Pulmonary artery endothelial cell (primary cell): ENCODE measurements at regions not wholly inside any gene's neighbourhood (a gene's known extent, or its start where the extent isn't known, plus 50 kb on each side); places are given as distances from the start of the nearest gene placed in this dataset.
"Not testable (repeated sequence)": the region's sequence is repeated elsewhere in the genome, so short reads cannot be mapped to it uniquely, and the experiment has no call there.

Source experiments
- DNase-seq: peaks from one replicate; pipeline ENCODE4 v3.0.0-alpha.2; 2011; ENCODE audit warnings: low read depth, low spot score

DNA sequence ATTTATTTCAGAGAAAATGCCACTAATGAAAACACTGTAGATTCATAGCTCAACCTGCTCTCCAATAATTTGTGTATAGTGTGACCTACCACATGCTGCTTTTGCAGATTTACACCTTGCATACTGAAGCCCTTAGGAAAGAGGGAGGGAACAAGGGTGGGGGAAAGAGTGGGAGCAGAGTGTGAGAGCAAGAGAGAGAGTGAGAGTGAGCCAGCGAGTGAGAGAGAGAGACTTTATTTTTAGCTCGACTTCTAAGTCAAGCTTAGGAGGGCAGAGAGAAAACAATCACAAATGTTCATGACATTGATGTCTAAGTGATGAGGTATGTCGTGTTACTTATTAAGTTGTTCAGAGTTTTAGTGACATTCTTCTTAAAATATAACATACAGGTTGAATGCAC, 112.5 kb upstream of the HAND2 start:
- DNase-seq, result no peak

- no peak for DNase-seq
These were observed 105.4 kb upstream of the HAND2 start for GRCh38 chr4:173635395-173635794.

GRCh38 chr4:173626277-173626676, 96.2 kb upstream of the HAND2 start:
- DNase-seq, result no peak

DNA sequence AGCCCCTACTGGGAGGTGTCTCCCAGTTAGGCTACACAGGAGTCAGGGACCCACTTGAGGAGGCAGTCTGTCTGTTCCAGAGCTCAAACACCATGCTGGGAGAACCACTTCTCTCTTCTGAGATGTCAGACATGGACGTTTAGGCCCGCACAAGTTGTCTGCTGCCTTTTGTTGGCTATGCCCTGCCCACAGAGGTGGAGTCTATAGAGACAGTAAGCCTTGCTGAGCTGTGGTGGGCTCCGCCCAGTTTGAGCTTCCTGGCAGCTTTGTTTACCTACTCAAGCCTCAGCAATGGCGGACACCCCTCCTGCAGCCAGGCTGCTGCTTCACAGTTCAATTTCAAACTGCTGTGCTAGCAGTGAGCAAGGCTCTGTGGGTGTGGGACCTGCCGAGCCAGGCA, 88.6 kb upstream of the HAND2 start:
- DNase-seq, result not testable (repeated sequence)

DNA sequence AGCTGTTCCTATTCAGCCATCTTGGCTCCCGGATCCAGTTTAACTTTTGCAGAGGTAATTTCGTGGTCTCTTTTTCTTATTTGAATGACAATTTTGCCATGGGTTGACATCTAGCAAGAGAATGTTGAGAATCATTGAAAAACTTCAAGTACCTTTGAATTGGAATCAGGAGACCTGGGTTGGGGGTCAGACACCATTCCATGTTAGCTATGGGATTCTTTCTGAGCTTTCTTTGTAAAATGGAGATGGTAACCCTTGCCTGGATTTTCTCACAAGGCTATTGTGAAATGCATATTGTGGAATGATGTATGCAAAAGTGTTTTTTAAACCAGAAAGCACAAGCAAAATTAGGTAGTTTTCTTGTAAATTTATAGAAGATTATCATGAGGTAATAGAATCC, 79.1 kb upstream of the HAND2 start:
- DNase-seq, result no peak

GRCh38 chr4:173608632-173609031, 78.6 kb upstream of the HAND2 start:
- not testable (repeated sequence) for DNase-seq

DNA sequence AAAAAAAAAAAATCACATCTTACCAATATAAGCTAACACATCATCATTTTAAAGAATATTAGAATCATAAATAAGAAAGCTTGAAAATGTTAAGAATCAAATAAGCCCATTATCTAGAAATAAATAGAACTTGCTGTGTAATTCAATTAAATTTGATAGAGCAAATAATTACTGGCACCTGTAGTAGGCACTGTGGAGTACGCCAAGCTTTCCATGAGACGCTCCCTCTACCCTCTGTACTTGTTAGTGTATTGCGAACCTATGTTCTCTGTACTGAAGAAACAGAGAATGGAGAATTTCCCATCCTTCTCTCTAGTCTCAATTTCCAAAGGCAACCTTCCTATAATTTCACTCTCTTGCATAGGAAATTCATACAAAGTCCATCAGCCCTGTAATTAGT, 61.7 kb upstream of the HAND2 start:
- no peak for DNase-seq

DNA sequence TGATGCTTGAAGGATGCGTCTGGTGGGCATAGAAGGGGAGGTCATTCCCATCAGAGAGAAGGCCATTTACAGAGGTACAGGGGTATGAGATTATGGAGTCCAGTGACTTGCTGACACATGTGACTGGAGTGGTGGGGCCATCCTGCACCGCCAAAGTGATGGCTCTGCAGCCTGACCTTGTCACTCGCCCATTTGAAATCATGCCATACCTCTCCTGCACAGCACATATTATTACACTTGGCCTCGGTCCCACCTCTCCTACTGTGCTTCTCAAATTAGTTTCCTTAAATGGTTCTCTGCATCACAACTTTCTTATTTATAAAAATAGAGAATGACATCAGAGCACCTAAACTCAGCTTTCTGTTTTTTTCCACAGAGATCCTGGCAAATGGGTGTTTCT, 60.7 kb upstream of the HAND2 start:
- no peak for DNase-seq

DNA sequence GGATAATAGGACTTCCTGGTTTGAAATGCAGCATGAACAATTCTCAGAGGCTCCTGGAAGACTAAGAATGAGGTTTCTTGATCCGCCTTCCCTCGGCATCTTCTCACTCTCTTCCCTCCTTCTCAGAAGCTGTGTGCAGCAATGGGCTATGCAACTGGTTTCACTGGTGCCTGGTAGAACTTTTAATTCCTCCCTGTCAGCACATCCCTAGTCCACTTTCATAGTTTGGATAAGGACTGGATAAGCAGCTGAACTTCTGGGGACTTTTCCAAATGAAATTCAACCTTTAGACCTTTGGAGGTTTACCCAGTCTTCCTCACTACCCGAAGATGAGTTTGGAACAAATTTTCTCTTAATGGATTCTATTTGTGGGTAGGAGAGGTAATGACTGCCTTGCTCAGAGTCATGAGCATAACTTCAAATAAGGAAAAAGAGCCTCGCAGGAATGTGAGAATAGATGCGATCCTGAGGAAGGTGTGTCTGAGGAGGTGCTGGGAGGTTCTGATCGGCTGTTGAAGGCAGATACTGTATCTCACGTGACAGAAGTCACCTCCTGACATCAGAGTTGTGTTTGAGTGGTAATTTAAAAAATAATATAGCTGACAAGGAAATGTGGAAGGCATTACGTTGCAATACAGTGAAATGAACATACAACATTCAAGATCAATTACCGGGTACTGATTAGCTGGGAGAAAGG, 56.0 kb upstream of the HAND2 start:
- DNase-seq, result no peak

DNA sequence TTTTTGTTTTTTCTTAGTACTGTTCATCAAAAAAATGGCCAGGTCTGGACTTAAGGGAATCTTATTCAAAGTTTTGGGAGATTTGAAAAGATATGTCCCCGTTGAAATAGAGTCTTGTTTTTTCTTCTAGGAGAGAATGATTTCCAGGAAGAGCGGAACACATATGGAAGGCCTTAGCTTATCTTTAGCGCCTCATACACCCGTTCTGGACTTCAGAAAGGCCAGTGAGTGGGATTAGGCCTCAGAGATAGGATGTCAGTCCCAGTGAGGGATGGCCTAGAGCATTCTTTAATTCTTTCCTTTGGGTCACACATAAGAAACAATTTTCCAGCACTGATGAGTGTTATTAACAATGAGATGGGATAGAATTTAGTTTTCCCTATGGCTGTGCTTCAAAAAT, 54.5 kb upstream of the HAND2 start:
- no peak for DNase-seq
